H1 (cell line): ENCODE measurements at regions not wholly inside any gene's neighbourhood (a gene's known extent, or its start where the extent isn't known, plus 50 kb on each side); places are given as distances from the start of the nearest gene placed in this dataset.

Experiments
- CTCF ChIA-PET: fragments of 300-600 bp; sonication (Branson Sonifier 250); formaldehyde crosslinking; loops from one replicate; lab custom pipeline; 2021; ENCODE audit not compliant: partially characterized antibody; lab: Charles Lee
- POLR2A ChIA-PET: fragments of 300-600 bp; sonication (Branson Sonifier 250); formaldehyde crosslinking; loops from one replicate; lab custom pipeline; 2021; ENCODE audit warnings: inconsistent platforms; ENCODE audit not compliant: partially characterized antibody; lab: Charles Lee
- DNase-seq, 2 experiments: peaks; one replicate each; pipeline versions ENCODE4 v3.0.0 to v3.0.0-alpha.2; 2010 to 2022; ENCODE audit warnings: low spot score in 2 of 2, low read depth in 1 of 2, mixed read lengths in 1 of 2
- FAIRE-seq: peaks from 2 replicates; lab custom pipeline; 2011; peaks lifted over from hg19 to GRCh38; lab: Jason Lieb, UNC
- H2AFZ ChIP-seq: 2 replicates; pipeline ENCODE4 v1.8.1; 2012; ENCODE audit warnings: low read length, inconsistent platforms
- H2AK5ac ChIP-seq: 2 replicates; pipeline ENCODE4 v1.6.1; 2013; ENCODE audit warnings: low read depth, low read length
- H2BK120ac ChIP-seq: replicated peaks from 2 replicates; pipeline ENCODE3; 2013; ENCODE audit warnings: low read depth, low read length, inconsistent platforms
- H2BK12ac ChIP-seq: 2 replicates; pipeline ENCODE4 v1.6.1; 2013; ENCODE audit warnings: low read depth, low read length
- H2BK15ac ChIP-seq: 2 replicates; pipeline ENCODE4 v1.6.1; 2013; ENCODE audit warnings: low read length
- H2BK20ac ChIP-seq: 2 replicates; pipeline ENCODE4 v1.6.1; 2013; ENCODE audit warnings: low read length
- H2BK5ac ChIP-seq: 2 replicates; pipeline ENCODE4 v1.6.1; 2013; ENCODE audit warnings: low read depth, low read length
- H3K14ac ChIP-seq: 2 replicates; pipeline ENCODE4 v1.6.1; 2013; ENCODE audit warnings: inconsistent platforms; ENCODE audit not compliant: insufficient read length
- H3K18ac ChIP-seq: 2 replicates; pipeline ENCODE4 v1.6.1; 2013; ENCODE audit warnings: low read length; ENCODE audit errors: extremely low read depth
- H3K23ac ChIP-seq: 2 replicates; pipeline ENCODE4 v1.6.1; 2013; ENCODE audit warnings: inconsistent platforms; ENCODE audit not compliant: insufficient read length
- H3K23me2 ChIP-seq: 2 replicates; pipeline ENCODE4 v1.6.1; 2013; ENCODE audit warnings: low read depth, low read length
- H3K27ac ChIP-seq: 2 replicates; pipeline ENCODE4 v1.6.1; 2011; ENCODE audit warnings: low read depth, low read length, inconsistent platforms
- H3K27me3 ChIP-seq, 4 experiments: replicated peaks in 1 of 4; 1 replicate in 1 of 4; 2 replicates in 3 of 4; pipeline versions ENCODE4 v1.6.1 to v1.8.1; 2011 to 2013; ENCODE audit warnings: low read length in 3 of 4, mild to moderate bottlenecking in 3 of 4, inconsistent platforms in 2 of 4, mixed read lengths in 2 of 4, moderate library complexity in 1 of 4; ENCODE audit not compliant: control insufficient read depth in 3 of 4, insufficient read depth in 3 of 4; ENCODE audit errors: extremely low read depth in 1 of 4
- H3K36me3 ChIP-seq, 4 experiments: 2 replicates each; pipeline versions ENCODE4 v1.6.1 to v1.8.1; 2011 to 2013; ENCODE audit warnings: mild to moderate bottlenecking in 4 of 4, low read length in 3 of 4, moderate library complexity in 2 of 4, control low read depth in 1 of 4, inconsistent platforms in 1 of 4; ENCODE audit not compliant: insufficient read depth in 4 of 4, control insufficient read depth in 2 of 4
- H3K4ac ChIP-seq: replicated peaks from 2 replicates; pipeline ENCODE3; 2013; ENCODE audit warnings: low read length, low read depth, mixed read lengths, inconsistent platforms; ENCODE audit not compliant: insufficient read length
- H3K4me1 ChIP-seq, 4 experiments: replicated peaks in 1 of 4; 1 replicate in 1 of 4; 2 replicates in 3 of 4; pipeline versions ENCODE4 v1.6.1 to v1.8.1; 2011 to 2013; ENCODE audit warnings: low read length in 3 of 4, inconsistent platforms in 2 of 4, mixed read lengths in 1 of 4; ENCODE audit not compliant: insufficient read depth in 4 of 4, control insufficient read depth in 3 of 4
- H3K4me2 ChIP-seq, 2 experiments: 2 replicates each; pipeline versions ENCODE4 v1.6.1 to v1.8.1; 2011 to 2013; ENCODE audit warnings: low read depth in 2 of 2, low read length in 2 of 2, control low read depth in 1 of 2, inconsistent platforms in 1 of 2, mild to moderate bottlenecking in 1 of 2; ENCODE audit not compliant: insufficient read depth in 1 of 2
- H3K4me3 ChIP-seq, 4 experiments: fragments of 200-600, 300-600 bp in 1 of 4; sonication (generic), shearing (Covaris generic), sonication (Bioruptor Twin) in 1 of 4; 2 replicates each; pipeline versions ENCODE4 v1.5.1 to v1.8.1; 2011 to 2016; ENCODE audit warnings: low read length in 4 of 4, low read depth in 3 of 4, control low read depth in 2 of 4, inconsistent platforms in 2 of 4, mild to moderate bottlenecking in 2 of 4, mixed read lengths in 1 of 4, moderate library complexity in 1 of 4; ENCODE audit not compliant: insufficient read depth in 2 of 4; ENCODE audit errors: extremely low read depth in 1 of 4
- H3K56ac ChIP-seq: replicated peaks from 2 replicates; pipeline ENCODE3; 2013; ENCODE audit warnings: low read depth, mild to moderate bottlenecking, mixed read lengths, low read length, inconsistent platforms; ENCODE audit not compliant: insufficient read length
- H3K79me1 ChIP-seq: 2 replicates; pipeline ENCODE4 v1.6.1; 2013; ENCODE audit warnings: low read depth, low read length, control low read depth
- H3K79me2 ChIP-seq, 2 experiments: 2 replicates each; pipeline versions ENCODE4 v1.6.1 to v1.8.1; 2012 to 2013; ENCODE audit warnings: low read length in 2 of 2, mild to moderate bottlenecking in 2 of 2, inconsistent platforms in 1 of 2; ENCODE audit not compliant: insufficient read depth in 2 of 2, control insufficient read depth in 1 of 2
- H3K9ac ChIP-seq, 4 experiments: replicated peaks in 1 of 4; 1 replicate in 1 of 4; 2 replicates in 3 of 4; pipeline versions ENCODE4 v1.6.1 to v1.8.1; 2011 to 2013; ENCODE audit warnings: low read depth in 3 of 4, low read length in 3 of 4, control low read depth in 2 of 4, mild to moderate bottlenecking in 2 of 4, moderate library complexity in 2 of 4, inconsistent platforms in 1 of 4; ENCODE audit errors: extremely low read depth in 1 of 4
- H3K9me3 ChIP-seq, 2 experiments: 2 replicates each; pipeline versions ENCODE4 v1.6.1 to v1.8.1; 2012 to 2013; ENCODE audit warnings: mild to moderate bottlenecking in 2 of 2, moderate library complexity in 2 of 2, control low read depth in 1 of 2, inconsistent platforms in 1 of 2, low read depth in 1 of 2, low read length in 1 of 2, mixed read lengths in 1 of 2; ENCODE audit not compliant: insufficient read depth in 2 of 2
- H4K20me1 ChIP-seq, 2 experiments: replicated peaks in 1 of 2; 2 replicates each; pipeline versions ENCODE3 to v1.8.1; 2011 to 2013; ENCODE audit warnings: inconsistent platforms in 2 of 2, low read length in 2 of 2, mild to moderate bottlenecking in 1 of 2; ENCODE audit not compliant: insufficient read depth in 2 of 2, control insufficient read depth in 1 of 2
- H4K5ac ChIP-seq: 2 replicates; pipeline ENCODE4 v1.6.1; 2013; ENCODE audit warnings: low read length, low read depth, mixed read lengths, inconsistent platforms; ENCODE audit not compliant: insufficient read length
- H4K8ac ChIP-seq: 2 replicates; pipeline ENCODE4 v1.8.0; 2013; ENCODE audit warnings: mild to moderate bottlenecking, moderate library complexity, low read length, inconsistent platforms; ENCODE audit not compliant: insufficient read depth; ENCODE audit errors: extremely low read depth
- H4K91ac ChIP-seq: replicated peaks from 2 replicates; pipeline ENCODE3; 2013; ENCODE audit warnings: low read length, mixed read lengths, inconsistent platforms; ENCODE audit not compliant: insufficient read length
- ASH2L ChIP-seq: fragments of 200-600, 300-600 bp; sonication (generic); IDR thresholded peaks from one replicate; pipeline ENCODE4 v1.7.1; 2017; ENCODE audit warnings: low read length
- CBX8 ChIP-seq: fragments of 300-800, 300-1000 bp; sonication (generic); IDR thresholded peaks from 2 replicates; pipeline ENCODE4 v1.7.1; 2016; ENCODE audit warnings: low read depth, low read length, borderline replicate concordance
- CEBPB ChIP-seq: IDR thresholded peaks from 2 replicates; pipeline ENCODE4 v1.6.1; 2012; ENCODE audit warnings: low read depth, low read length
- RFX5 ChIP-seq: IDR thresholded peaks from 2 replicates; pipeline ENCODE4 v1.6.1; 2011; ENCODE audit warnings: low read depth, low read length, improper control_type of control experiment, borderline replicate concordance
- RNF2 ChIP-seq: fragments of 200-900, 300-1000 bp; sonication (generic); IDR thresholded peaks from 2 replicates; pipeline ENCODE4 v1.7.1; 2016; ENCODE audit warnings: borderline replicate concordance, low read depth, mild to moderate bottlenecking, antibody characterized with exemption, low read length; ENCODE audit not compliant: poor library complexity, severe bottlenecking; ENCODE audit errors: missing control alignments
- WGBS, 2 experiments: shearing (Covaris generic) in 1 of 2; methylation state at CpG; one replicate each; pipeline versions ENCODE4 v1.1.6 to v1.1.7; 2013 to 2015; ENCODE audit warnings: low lambda C conversion rate in 2 of 2, mixed read lengths in 2 of 2, inconsistent platforms in 1 of 2, low coverage in 1 of 2, missing lambda C conversion rate in 1 of 2; ENCODE audit not compliant: insufficient replicate concordance in 2 of 2, insufficient coverage in 1 of 2, insufficient read length in 1 of 2; ENCODE audit errors: extremely low coverage in 1 of 2, missing lambda C conversion rate in 1 of 2; 5-methylcytosine and 5-hydroxymethylcytosine counted together

DNA sequence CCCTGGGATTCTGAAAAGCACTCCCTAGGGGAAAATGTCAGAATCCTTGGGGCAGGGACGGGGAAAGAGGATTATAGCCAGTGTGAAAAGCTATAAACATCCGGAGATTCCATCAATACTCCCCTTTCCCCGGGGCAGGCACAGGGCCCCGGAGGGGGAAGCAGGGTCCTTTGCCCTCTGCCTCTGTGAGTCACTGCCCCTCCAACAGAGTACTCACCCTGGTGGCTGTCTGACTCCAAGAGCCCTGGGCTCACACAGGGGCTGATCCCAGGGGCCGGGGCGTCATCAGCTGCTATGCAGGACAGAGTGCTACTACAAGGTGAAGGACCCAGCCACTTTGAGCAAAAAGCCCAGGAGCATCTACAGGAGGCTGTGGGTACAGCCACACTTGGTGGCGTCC lies 133.0 kb upstream of the PRR20G start:
- no peak overlapping the region for H3K56ac ChIP-seq
- no peak overlapping the region for H2BK20ac ChIP-seq
- ChIA-PET POLR2A (interaction anchor here (1.0 kb wide), 1 partner anchor 178 kb away, joined by 3 read pairs; the partner anchor contains the start of gene MCM2), CTCF (interaction anchor here (0.6 to 4.8 kb wide), 12 partner anchors 11 to 274 kb away, joined by 3 to 17 read pairs (median 4); no protein-coding TSS in a partner anchor)
- no peak overlapping the region for H2BK120ac ChIP-seq
- no peaks in the 10 kb centered on the region for H3K79me2 ChIP-seq
- H2BK5ac ChIP-seq, result no peak overlapping the region
- no peaks in the 10 kb centered on the region for H3K9me3 ChIP-seq
- peaks cover 4 to 28% (median 19%) of the 10 kb centered on the region in 4 experiments for H3K4me1 ChIP-seq
- no peak overlapping the region for H3K4me3 ChIP-seq
- FAIRE-seq, result no peak
- no peak overlapping the region for H2AFZ ChIP-seq
- H2AK5ac ChIP-seq, result no peak overlapping the region
- H4K8ac ChIP-seq, result no peak overlapping the region
- H3K14ac ChIP-seq, result no peak overlapping the region
- no peak overlapping the region for H3K23ac ChIP-seq
- peak in 1 of 2 experiments; percentile 46 for DNase-seq
- H3K23me2 ChIP-seq, result peaks cover 2% of the 10 kb centered on the region; the same call in 1 of the 2 replicates
- H3K4ac ChIP-seq, result no peak overlapping the region
- H3K79me1 ChIP-seq, result no peaks in the 10 kb centered on the region
- no peaks in the 10 kb centered on the region for H3K27me3 ChIP-seq
- no peaks in the 10 kb centered on the region for H4K20me1 ChIP-seq
- H2BK15ac ChIP-seq, result no peak overlapping the region
- WGBS, 2 experiments, result 78% methylated on average over 7 of the region's 7 CpGs; no CpG with 5 or more reads in 1 of the 2 experiments
- H3K27ac ChIP-seq, result no peak overlapping the region
- no peak overlapping the region for H2BK12ac ChIP-seq
- no peak overlapping the region for H3K18ac ChIP-seq
- H3K36me3 ChIP-seq, result no peaks in the 10 kb centered on the region
- no peak overlapping the region for H4K91ac ChIP-seq
- H4K5ac ChIP-seq, result no peak overlapping the region
- H3K4me2 ChIP-seq, result no peak overlapping the region
- no peak overlapping the region for H3K9ac ChIP-seq
- TF ChIP-seq ASH2L, result no peak
- TF ChIP-seq CBX8, result no peak
- no peak for TF ChIP-seq CEBPB
- TF ChIP-seq RNF2, result no peak
- peak; percentile 75 for TF ChIP-seq RFX5
